HUES48 (cell line): ENCODE measurements at regions not wholly inside any gene's neighbourhood (a gene's known extent, or its start where the extent isn't known, plus 50 kb on each side); places are given as distances from the start of the nearest gene placed in this dataset.

Experiments
- H3K27ac ChIP-seq: one replicate; pipeline ENCODE4 v1.7.0; 2013; ENCODE audit warnings: low read depth, low read length, inconsistent platforms
- H3K27me3 ChIP-seq: 2 replicates; pipeline ENCODE4 v1.6.1; 2013; ENCODE audit warnings: mild to moderate bottlenecking, low read length; ENCODE audit not compliant: control insufficient read depth, insufficient read depth
- H3K36me3 ChIP-seq: 2 replicates; pipeline ENCODE4 v1.6.1; 2013; ENCODE audit warnings: low read length; ENCODE audit not compliant: control insufficient read depth, insufficient read depth
- H3K4me1 ChIP-seq: 2 replicates; pipeline ENCODE4 v1.6.1; 2013; ENCODE audit warnings: mild to moderate bottlenecking, low read length; ENCODE audit not compliant: control insufficient read depth, insufficient read depth
- H3K4me3 ChIP-seq: 2 replicates; pipeline ENCODE4 v1.5.1; 2013; ENCODE audit warnings: mild to moderate bottlenecking, low read depth, low read length
- H3K9ac ChIP-seq: 2 replicates; pipeline ENCODE4 v1.6.1; 2013; ENCODE audit warnings: mild to moderate bottlenecking, low read depth, low read length, moderate library complexity
- H3K9me3 ChIP-seq: 2 replicates; pipeline ENCODE4 v1.6.1; 2013; ENCODE audit warnings: low read length; ENCODE audit not compliant: control insufficient read depth, insufficient read depth

GRCh38 chr15:38928431-38928830 lies 363.8 kb upstream of the RASGRP1 start:
- H3K9ac ChIP-seq, result no peak overlapping the region
- no peaks in the 10 kb centered on the region for H3K9me3 ChIP-seq
- H3K36me3 ChIP-seq, result no peaks in the 10 kb centered on the region
- no peak overlapping the region for H3K4me3 ChIP-seq
- 0 out of 2 replicates have a peak, but pooled peaks cover 5% of the 10 kb centered on the region for H3K4me1 ChIP-seq
- no peak overlapping the region for H3K27ac ChIP-seq
- H3K27me3 ChIP-seq, result no peaks in the 10 kb centered on the region

GRCh38 chr15:38930851-38931572 lies 366.4 kb upstream of the RASGRP1 start:
- Histone ChIP-seq H3K4me3 (no peak overlapping the region), H3K27me3 (no peaks in the 10 kb centered on the region), H3K36me3 (no peaks in the 10 kb centered on the region), H3K9ac (no peak overlapping the region), H3K4me1 (0 out of 2 replicates have a peak, but pooled peaks cover 5% of the 10 kb centered on the region), H3K9me3 (no peaks in the 10 kb centered on the region), H3K27ac (no peak overlapping the region)

GRCh38 chr15:38941399-38941953 lies 376.9 kb upstream of the RASGRP1 start:
- H3K27ac ChIP-seq, result no peak overlapping the region
- H3K9ac ChIP-seq, result no peak overlapping the region
- no peaks in the 10 kb centered on the region for H3K36me3 ChIP-seq
- H3K4me1 ChIP-seq, result no peaks in the 10 kb centered on the region
- H3K27me3 ChIP-seq, result no peaks in the 10 kb centered on the region
- H3K9me3 ChIP-seq, result no peaks in the 10 kb centered on the region
- no peak overlapping the region for H3K4me3 ChIP-seq

- no peaks in the 10 kb centered on the region for H3K36me3 ChIP-seq
- no peak overlapping the region for H3K9ac ChIP-seq
- H3K9me3 ChIP-seq, result no peaks in the 10 kb centered on the region
- no peaks in the 10 kb centered on the region for H3K4me1 ChIP-seq
- no peak overlapping the region for H3K27ac ChIP-seq
- no peaks in the 10 kb centered on the region for H3K27me3 ChIP-seq
- H3K4me3 ChIP-seq, result no peak overlapping the region
Measured at GRCh38 chr15:38944536-38944935, 379.9 kb upstream of the RASGRP1 start.

GRCh38 chr15:38945551-38946298 lies 381.1 kb upstream of the RASGRP1 start:
- no peaks in the 10 kb centered on the region for H3K9me3 ChIP-seq
- H3K27ac ChIP-seq, result no peak overlapping the region
- peaks cover 1% of the 10 kb centered on the region; the same call in 1 of the 2 replicates for H3K4me1 ChIP-seq
- H3K4me3 ChIP-seq, result no peak overlapping the region
- no peak overlapping the region for H3K9ac ChIP-seq
- no peaks in the 10 kb centered on the region for H3K36me3 ChIP-seq
- no peaks in the 10 kb centered on the region for H3K27me3 ChIP-seq

GRCh38 chr15:38954090-38954489 lies 389.5 kb upstream of the RASGRP1 start:
- no peaks in the 10 kb centered on the region for H3K9me3 ChIP-seq
- peaks cover 7% of the 10 kb centered on the region; the same call in 1 of the 2 replicates for H3K4me1 ChIP-seq
- H3K4me3 ChIP-seq, result no peak overlapping the region
- no peak overlapping the region for H3K27ac ChIP-seq
- H3K36me3 ChIP-seq, result no peaks in the 10 kb centered on the region
- no peak overlapping the region for H3K9ac ChIP-seq
- no peaks in the 10 kb centered on the region for H3K27me3 ChIP-seq

GRCh38 chr15:38961456-38961855 lies 396.8 kb upstream of the RASGRP1 start:
- no peaks in the 10 kb centered on the region for H3K27me3 ChIP-seq
- H3K36me3 ChIP-seq, result no peaks in the 10 kb centered on the region
- no peak overlapping the region for H3K9ac ChIP-seq
- no peaks in the 10 kb centered on the region for H3K4me1 ChIP-seq
- no peaks in the 10 kb centered on the region for H3K9me3 ChIP-seq
- no peak overlapping the region for H3K4me3 ChIP-seq
- no peak overlapping the region for H3K27ac ChIP-seq

- no peak overlapping the region for H3K27ac ChIP-seq
- H3K36me3 ChIP-seq, result no peaks in the 10 kb centered on the region
- no peaks in the 10 kb centered on the region for H3K4me1 ChIP-seq
- H3K27me3 ChIP-seq, result no peaks in the 10 kb centered on the region
- no peaks in the 10 kb centered on the region for H3K9me3 ChIP-seq
- H3K4me3 ChIP-seq, result no peak overlapping the region
- H3K9ac ChIP-seq, result no peak overlapping the region
Measured at GRCh38 chr15:38961931-38962330, 397.3 kb upstream of the RASGRP1 start.

GRCh38 chr15:38972831-38973230 lies 408.2 kb upstream of the RASGRP1 start:
- no peak overlapping the region for H3K4me3 ChIP-seq
- H3K36me3 ChIP-seq, result no peaks in the 10 kb centered on the region
- H3K9ac ChIP-seq, result no peak overlapping the region
- H3K4me1 ChIP-seq, result no peaks in the 10 kb centered on the region
- no peaks in the 10 kb centered on the region for H3K9me3 ChIP-seq
- H3K27ac ChIP-seq, result no peak overlapping the region
- H3K27me3 ChIP-seq, result no peaks in the 10 kb centered on the region

GRCh38 chr15:38975282-38975990 lies 410.8 kb upstream of the RASGRP1 start:
- Histone ChIP-seq H3K27me3 (no peaks in the 10 kb centered on the region), H3K27ac (no peak overlapping the region), H3K4me1 (no peaks in the 10 kb centered on the region), H3K9me3 (no peaks in the 10 kb centered on the region), H3K36me3 (no peaks in the 10 kb centered on the region), H3K9ac (no peak overlapping the region), H3K4me3 (no peak overlapping the region)
